ENCODE measurements at regions not wholly inside any gene's neighbourhood (a gene's known extent, or its start where the extent isn't known, plus 50 kb on each side); places are given as distances from the start of the nearest gene placed in this dataset.

DNA sequence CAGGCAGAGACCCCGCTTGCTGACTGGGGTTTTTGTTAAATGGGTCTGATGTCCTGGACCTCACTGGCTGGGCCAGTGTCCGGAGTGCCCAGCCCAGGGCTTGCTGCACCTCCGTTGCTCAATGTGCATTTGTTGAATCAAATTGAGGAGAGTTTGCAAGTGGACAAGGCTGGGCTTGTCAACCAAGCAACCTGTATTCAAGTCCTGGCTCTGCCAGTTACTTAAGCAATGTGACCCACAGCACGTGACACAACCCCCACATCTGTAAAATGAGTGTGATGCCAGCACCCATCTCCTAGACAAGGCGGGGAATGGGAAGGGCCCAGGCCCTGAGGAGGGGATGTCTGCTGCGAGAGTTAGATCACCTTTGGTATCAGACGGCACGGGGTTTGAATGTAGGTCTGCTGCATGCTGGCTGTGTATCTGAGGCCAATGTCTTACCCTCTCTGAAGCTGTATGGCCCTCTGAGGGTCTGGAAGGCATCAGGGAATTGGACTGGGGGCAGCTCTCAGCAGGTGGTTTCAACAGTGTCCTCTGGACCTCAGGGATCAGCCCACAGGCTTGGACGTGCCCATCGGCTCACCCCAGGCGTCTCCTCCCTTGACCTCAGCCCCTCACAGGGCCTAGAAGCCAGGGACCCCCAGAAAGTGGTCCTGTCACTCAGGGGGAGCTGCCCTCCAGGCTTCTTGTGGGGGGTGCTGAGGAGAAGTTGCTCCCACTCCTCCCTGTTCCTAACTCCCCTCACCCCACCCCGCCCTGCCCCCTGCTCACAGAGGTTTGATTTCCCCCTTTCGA is 51.0 kb upstream of the RUNX3 start:
- no peak for TF ChIP-seq CTCF (IDR thresholded peaks at IDR 0.05; ENCODE audit: low read depth, low read length)
- H3K36me3 ChIP-seq, result no peaks in the 10 kb centered on the region
- H3K4me3 ChIP-seq (ENCODE audit: low read depth, low read length), result no peak overlapping the region
- no peak for DNase-seq
- no peaks in the 10 kb centered on the region for H3K27me3 ChIP-seq
- H3K4me1 ChIP-seq, result no peaks in the 10 kb centered on the region
- H3K9me3 ChIP-seq, result no peaks in the 10 kb centered on the region

All from BE2C (cell line).